Stimulated activated naive CD8-positive, alpha-beta T cell treated with anti-CD3 and anti-CD28 coated beads, Interleukin-15, Interleukin-2, amounts not matched to agents 100 U/mL and 50 U/mL, for 24 hours (primary cell): ENCODE measurements at regions not wholly inside any gene's neighbourhood (a gene's known extent, or its start where the extent isn't known, plus 50 kb on each side); places are given as distances from the start of the nearest gene placed in this dataset.
"Not testable (repeated sequence)": the region's sequence is repeated elsewhere in the genome, so short reads cannot be mapped to it uniquely, and the experiment has no call there.

Experiments
- ATAC-seq: fragments of 150-1000 bp; cut with Tn5 transposase; one replicate; pipeline ENCODE4 v1.10.0; 2021
- DNase-seq: peaks from one replicate; pipeline ENCODE4 v3.0.0; 2021

DNA sequence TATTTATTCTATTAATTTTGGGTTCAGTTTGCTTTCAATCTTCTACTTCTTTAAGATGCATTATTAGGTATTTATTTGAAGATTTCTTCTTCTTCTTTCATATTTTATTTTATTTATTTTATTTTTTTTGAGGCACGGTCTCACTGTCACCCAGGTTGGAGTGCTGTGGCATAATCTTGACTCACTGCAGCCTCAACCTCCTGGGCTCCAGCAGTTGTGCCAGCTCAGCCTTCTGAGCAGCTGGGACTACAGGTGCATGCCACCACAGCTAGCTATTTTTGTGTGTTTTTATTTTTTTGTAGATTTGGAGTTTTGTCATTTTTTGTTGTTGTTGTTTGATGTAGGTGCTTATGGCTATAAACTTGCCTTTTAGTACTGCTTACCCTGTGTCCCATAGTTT lies 543.2 kb upstream of the SGO1 start:
- ATAC-seq (no peak), DNase-seq (no peak)

DNA sequence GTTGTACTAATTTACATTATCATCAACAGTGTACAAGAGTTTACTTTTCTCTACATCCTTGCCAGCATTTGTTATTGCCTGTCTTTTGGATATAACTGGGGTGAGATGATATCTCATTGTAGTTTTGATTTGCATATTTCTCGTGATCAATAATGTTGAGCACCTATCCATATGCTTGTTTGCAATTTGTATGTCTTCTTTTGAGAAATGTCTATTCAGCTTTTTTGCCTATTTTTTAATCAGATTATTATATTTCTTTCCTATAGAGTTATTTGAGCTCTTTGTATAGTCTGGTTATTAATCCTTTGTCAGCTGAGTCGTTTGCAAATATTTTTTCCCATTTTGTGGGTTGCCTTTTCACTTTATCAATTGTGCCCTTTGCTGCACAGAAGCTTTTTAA lies 540.8 kb upstream of the SGO1 start:
- DNase-seq (no peak), ATAC-seq (no peak)

DNA sequence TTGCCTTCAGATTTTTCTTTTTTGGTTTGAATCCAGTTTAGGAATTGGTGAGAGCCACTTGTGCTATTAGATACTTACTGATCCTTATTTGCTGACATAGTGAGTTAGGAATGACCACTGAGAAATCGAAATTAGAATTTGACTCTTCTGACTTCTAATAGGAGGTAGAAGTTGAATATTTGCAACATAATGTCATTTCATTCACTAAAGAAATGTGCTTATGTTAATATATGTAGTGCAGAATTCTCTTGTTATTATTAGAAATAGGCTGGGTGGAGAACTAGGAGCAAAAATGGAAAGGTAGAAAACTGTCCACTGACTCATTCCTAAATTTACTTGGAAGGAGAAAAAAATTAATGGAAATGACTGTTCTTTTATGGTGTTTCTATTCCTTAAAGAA lies 538.2 kb upstream of the SGO1 start:
- ATAC-seq (no peak), DNase-seq (no peak)

DNA sequence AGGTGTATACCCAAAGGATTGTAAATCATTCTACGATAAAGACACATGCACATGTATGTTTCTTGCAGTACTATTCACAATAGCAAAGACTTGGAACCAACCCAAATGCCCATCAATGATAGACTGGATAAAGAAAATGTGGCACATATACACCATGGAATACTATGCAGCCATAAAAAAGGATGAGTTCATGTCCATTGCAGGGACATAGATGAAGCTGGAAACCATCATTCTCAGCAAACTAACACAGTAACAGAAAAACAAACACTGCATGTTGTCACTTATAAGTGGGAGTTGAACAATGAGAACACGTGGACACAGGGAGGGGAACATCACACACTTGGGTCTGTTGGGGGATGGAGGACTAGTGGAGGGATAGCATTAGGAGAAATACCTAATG lies 530.4 kb upstream of the SGO1 start:
- DNase-seq, ATAC-seq: not testable (repeated sequence)

DNA sequence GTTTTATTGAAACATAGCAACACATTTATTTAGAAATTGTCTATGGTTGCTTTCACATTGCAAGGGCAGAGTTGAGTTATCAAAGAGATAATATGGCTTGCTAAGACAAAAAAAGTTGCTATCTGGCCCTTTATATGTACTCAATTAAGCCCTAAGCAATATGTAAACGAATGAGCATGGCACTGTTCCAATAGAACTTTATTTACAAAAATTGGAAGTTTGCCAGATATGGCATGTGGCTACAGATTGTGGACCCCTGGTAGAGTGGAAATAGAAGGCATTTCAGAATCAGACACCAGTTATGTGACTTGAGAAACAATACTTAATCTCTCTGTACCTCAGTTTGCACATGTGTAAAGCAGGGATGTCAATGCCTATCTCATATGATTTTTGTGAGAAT lies 515.6 kb upstream of the SGO1 start:
- no peak for ATAC-seq
- DNase-seq = no peak

DNA sequence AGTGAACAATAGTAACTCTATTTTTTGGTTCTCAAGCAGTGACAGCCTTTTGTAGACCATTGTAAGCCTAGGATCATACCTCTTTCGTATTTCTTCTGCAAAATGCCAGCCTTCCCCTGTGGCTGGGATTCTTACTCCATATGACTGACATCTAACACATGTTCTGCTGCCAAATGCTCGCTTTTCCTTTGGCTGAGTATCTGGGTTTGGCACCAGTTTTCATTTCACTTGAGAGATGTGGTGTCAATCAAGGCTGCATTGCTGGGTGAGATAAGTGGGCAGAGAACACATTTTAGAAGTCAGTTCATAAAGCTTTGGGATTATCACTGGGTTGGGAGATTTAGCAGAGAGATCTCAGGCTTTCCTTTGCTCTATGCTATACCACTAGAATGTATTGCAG lies 514.7 kb upstream of the SGO1 start:
- no peak for ATAC-seq
- no peak for DNase-seq

DNA sequence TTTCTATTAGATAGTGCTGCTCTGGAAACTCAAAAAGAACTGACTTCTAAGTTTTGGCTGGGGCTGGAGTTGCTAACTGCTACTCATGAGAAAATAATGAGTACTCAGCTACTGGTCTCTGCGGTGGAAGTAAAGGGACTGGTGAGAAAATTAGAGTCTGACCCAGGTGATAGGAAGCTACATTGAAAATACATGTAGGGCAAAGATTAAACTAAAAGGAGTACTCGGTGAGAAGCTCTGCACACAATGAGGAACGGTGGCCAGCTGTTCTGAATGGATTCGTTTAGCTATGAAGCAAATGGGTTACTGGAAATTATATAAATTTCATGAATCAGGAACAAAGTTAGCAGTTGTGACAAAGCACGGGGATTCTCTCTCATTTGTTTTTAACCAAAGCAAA lies 512.9 kb upstream of the SGO1 start:
- DNase-seq = no peak
- no peak for ATAC-seq

DNA sequence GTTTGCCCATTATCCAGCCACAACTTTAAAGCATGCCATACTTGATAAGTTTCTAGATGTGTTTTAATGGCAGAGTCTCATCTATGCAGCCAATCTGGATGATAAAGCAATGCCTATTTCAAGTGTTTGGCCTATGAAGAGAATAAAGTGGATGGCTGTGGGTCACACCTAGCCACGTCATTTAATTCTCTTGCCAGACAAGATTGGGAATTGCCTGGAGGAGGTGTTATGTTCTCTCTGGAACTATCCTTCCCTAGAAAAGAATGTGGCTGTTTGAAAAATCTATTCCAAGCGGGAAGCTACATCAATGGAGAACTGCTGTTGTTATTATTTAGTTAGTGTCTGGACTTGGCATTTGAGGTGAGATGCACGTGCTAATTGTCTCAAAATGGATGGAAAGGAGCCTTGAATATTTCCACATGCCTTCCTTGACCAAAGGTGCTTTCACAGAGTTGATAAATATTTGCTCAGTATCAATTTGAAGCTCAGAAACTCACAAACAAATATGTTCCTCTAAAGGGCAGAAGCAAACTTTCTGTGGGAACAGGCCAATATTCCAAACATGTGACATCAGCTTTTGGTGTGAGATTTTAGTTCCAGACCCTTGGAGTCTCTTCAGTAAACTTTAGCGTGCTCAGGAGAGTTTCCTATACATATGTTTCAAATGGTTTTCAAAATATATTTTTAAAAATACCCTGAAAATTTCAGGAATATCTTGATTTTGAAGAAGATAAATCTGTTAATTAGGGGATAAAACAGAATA lies 510.6 kb upstream of the SGO1 start:
- no peak for DNase-seq
- ATAC-seq = no peak

DNA sequence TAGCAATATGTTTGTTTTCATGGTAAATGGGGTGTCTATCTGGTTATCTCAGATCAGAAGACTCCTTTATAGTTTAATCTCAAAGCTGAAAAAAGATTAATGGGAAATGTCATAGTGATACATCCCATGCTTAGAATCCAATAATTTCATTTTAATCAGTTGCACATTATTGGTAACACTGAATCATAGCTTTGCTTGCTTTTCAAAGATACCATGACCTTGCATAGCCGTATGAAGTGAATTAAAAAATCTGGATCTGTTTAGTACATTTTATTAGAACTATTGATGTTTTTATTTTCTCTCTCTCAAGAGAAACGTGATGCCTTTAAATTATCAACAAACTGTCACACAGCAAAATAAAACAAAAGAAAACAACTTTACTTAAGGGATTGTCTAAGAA lies 506.7 kb upstream of the SGO1 start:
- DNase-seq (no peak), ATAC-seq (no peak)

DNA sequence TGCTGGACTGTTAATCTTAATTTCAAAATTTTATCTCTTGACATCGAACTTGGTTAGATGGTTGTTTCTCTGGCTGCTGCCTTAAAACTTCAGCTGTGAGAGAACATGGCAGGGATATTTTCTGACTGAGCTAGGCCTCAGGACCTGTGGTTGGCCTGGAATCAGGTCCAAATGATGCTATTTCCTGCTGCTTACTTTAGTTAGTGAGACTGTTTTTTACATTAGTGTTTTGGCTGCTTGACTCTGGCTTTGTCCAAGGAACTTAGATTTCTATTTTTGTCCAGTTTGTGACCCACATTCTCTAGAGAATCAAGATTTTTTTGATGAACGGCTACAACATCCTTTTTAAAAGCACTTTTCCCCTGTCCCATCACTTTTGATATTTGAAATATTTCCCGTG lies 497.9 kb upstream of the SGO1 start:
- no peak for ATAC-seq
- DNase-seq = no peak

DNA sequence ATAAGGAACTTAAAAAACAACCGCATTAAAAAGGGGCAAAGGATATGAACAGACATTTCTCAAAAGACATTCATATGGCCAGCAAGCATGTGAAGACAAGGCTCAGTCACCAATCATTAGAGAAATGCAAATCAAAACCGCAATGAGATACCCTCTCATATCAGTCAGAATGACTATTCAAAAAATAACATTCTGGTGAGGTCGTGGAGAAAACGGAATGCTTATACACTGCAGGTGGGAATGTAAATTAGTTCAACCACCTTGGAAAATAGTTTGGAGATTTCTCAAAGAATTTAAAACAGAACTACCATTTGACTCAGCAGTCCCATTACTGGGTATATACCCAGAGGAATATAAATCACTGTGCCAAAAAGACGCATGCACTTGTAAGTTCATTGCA lies 496.6 kb upstream of the SGO1 start:
- ATAC-seq (no peak), DNase-seq (no peak)

DNA sequence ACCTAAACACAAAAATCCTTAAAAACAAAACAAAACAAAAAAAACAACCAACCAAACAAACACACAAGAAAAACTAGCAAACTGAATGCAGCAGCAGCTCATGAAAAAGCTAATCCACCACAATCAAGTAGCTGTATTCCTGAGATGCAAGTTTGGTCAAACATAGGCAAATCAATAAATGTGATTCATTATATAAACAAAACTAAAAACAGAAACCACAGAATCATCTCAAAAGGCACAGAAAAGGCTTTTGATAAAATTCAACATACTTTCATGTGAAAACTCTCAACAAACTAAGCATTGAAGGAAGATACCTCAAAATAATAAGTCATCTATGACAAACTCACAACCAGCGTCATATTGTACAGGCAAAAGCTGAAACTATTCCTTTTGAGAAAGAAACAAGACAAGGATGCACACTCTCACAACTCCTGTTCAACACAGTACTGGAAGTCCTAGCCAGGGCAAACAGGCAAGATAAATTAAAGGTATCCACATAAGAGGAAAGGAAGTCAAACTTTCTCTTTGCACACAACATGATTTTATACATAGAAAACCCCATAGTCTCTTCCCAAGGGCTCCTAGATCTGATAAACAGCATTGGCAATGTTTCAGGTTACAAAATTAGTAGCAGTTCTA lies 495.1 kb upstream of the SGO1 start:
- ATAC-seq (no peak), DNase-seq (no peak)

DNA sequence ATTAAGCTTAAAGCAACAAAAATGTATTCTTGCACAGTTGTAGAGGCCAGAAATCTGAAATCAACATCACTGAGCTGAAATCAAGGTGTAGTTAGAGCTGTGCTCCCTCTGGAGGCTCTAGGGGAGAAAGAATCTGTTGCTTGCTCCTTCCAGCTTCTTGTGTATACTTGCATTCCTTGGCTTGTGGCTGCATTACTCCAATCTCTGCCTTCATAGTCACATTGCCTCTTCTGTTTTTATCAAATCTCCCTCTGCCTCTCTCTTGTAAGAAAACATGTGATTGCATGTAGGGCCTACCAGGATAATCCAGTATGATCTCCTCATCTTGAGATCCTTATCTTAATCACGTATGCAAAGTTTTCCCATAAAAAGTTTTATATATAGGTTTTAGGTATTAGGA lies 487.9 kb upstream of the SGO1 start:
- ATAC-seq = no peak
- DNase-seq = no peak

DNA sequence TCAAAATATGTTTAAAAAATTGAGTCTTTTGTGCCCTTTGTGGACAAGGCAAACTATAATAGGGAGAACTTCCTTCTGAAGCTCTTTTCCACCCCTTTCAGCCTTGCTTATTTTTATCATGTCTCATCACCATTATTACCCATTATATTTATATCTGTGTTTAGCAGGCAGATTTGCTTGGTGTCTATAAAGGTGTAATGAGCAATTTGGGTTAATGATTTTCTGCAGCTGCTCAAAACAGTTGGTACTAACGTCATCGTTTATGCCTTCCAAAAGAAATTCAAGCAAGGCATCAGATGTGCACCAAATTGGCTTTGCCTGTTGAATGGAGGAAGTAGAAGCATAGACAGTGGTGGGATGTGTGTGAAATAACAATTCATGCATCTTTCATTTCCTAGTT lies 483.7 kb upstream of the SGO1 start:
- ATAC-seq = no peak
- DNase-seq = no peak

DNA sequence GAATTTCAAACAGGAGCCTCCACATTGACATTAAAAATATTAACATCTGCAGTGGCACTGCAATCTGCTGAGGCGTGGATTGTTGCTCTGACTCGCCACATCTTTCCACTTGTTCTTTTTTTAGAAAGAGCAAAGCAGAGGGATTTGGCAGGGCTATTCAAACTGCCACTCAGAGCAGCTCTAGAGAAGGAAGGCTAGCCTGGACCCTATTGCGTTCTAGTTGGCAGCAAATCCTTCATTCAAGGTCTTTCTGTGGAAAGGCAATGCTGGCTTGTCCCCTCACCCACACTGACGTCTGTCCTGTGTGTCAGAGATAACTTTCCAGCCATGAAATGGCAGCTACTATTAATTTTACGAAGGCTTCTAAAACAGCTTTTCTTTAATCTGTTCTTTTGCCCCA lies 483.2 kb upstream of the SGO1 start:
- no peak for DNase-seq
- ATAC-seq = no peak

DNA sequence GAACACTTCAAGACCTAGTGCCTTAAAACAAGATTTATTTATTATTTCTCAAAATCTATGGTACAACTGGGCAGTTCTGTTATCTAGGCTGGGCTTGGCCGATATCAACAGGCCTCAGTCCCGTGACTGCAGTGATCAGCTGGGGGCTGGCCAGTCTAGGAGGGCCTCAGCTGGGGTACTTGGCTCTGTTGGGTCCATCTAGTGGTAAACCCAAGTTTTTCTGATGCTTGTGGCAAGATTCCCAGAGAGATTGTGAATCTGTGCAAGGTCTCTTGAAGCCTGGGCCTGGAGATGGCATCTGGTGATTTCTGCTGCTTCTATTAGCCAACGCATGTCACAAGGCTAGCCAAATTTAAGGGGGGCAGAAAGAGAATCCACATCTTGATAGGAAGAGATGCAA lies 482.4 kb upstream of the SGO1 start:
- DNase-seq (no peak), ATAC-seq (no peak)

DNA sequence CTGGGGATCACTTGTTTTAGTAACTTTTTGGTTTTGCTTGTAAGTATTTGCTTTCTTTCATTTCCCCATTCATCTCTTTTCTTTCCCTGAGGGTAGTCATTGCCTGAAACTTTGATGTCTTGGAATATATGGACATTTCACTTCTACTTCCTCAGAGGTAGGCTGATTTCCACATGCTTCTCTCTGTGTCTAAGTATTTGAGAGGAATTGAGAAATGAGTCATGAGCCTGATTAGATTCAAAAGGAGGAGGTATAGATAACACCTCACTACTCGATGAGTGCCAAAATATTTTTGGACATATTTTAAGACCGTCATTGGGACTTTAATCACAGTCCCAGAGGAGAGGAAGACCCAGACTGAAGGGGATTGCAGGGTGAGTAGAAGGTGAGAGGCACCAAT lies 480.1 kb upstream of the SGO1 start:
- ATAC-seq = no peak

DNA sequence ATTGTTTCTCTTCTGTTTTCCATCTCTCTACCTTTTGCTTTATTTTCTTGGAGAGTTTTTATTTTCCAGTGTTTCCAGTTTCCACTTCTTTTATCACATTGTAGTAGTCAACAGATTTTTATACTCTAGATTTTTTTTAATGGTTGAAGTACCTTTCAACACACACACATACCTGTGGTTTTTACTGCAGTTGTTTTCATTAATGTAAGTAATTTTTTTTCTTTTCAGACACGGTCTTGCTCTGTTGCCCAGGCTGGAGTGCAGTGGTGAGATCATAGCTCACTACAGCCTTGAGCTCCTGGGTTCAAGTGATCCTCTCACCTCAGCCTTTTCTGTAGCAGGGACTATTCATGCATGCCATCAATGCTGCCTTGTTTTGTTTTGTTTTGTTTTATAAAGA lies 472.5 kb upstream of the SGO1 start:
- ATAC-seq (no peak), DNase-seq (no peak)

More for the DNA sequence above, 480.1 kb upstream of the SGO1 start:
- DNase-seq = no peak

DNA sequence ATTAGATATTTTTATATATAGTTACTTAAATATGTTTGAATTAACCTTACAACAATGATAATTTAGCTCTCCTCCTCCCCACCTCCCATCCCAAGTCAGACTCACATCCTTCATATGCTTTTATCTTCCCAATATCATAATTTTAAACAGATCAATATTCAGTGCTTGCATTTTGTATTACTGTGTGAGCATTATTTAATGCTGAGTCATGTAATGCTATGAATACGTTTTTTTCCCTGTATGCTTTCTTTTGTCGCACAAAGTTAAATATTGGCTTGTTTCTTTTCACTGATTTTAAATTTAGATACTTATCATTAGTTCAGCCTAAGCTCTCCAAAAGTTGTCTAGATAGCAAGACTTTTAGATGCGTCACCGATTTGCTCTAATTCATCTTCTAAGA lies 471.6 kb upstream of the SGO1 start:
- no peak for DNase-seq

DNA sequence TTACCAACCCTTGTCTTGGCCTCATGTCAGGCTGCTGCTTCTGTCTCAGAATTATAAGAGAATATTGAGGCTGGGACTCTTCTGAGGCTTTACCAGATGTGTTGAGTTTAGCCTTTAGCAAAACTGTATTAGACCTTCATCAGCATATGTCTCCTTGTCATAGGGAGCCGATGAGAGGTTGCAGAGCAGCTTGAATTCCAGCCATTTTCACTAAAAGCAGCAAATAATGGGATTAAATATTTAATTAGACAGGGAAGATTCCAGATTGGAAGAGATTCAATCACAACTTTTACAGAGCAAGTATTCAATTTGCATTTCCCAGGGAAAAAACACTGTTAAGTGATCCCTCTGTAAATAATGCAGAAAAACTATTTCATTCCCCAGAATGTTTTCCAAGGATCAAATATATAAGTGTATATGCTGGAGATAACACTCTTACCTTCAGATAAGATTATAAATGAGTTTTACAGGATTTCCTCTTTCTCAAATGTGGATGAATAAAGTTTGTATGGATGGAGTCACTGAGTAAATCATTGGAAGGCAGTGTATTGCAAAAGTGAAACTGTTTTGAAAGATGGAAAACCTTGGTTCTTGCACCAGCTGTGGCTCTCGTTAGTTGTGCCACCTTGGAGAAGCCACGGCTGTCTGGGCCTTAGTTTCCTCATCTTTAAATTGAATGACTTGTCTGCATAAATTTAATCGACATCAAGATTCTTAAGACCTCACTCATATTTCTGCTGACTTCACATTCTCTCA lies 466.4 kb upstream of the SGO1 start:
- ATAC-seq = no peak
- DNase-seq = no peak

More for the DNA sequence above, 471.6 kb upstream of the SGO1 start:
- no peak for ATAC-seq

DNA sequence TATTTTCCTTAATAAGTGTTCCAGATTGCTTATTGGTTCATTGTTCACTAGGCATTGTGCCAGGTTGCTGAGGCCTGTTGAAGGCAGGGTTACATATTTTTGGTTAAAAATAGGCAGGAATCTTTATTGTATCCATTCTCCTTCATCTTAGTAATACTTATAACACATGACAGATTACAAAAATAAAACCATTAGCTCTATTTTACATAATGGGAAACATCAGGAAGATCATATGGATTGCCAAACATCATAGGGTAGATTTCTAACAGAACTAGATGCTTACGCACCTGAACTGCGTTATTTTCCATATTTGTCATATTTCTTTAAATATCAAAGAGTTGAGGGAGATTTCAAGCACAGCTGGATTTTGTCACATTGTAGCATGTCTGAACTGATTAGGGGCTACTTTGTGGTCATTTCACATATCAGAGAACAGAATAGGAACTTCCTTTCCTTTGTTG lies 462.9 kb upstream of the SGO1 start:
- ATAC-seq (no peak), DNase-seq (no peak)

DNA sequence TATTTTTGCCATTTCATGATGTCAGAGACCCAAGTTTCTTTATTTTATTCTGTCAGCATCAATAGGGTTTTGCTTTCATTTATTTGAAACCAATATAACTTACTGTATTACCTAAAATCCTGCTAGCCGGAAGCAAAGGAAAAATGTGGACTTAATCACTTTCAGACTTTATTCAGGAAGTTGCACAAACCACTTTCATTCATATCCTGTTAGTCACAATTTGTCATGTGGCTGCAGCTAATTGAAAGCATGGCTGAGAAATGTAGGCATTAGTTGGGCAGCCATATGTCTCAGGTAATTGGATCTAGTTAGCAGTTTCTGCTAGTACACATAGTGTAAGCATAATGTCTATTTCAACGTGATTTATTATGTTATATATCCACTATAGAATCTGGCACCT lies 462.3 kb upstream of the SGO1 start:
- ATAC-seq (no peak), DNase-seq (no peak)

DNA sequence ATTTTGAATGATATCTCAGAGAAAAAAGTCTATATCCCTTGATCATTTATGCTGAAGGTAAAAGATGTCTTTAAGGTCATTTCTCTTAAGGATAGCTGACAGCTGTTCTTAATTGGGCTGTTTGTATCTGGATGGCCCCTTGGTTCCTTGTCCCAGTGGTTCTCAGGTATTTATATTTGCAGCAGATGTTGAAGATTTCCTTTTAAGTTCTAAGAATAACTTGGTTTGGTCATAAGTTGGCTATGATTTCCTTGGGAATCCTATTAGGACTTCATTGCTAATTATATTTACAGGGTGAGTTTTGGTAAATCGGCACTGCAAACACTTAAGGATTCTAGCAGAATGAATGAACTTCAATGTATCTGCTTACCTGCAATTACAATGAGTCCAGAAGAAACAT lies 460.4 kb upstream of the SGO1 start:
- ATAC-seq = no peak
- no peak for DNase-seq
